Tibial nerve (tissue), 4 donors: ENCODE measurements at regions not wholly inside any gene's neighbourhood (a gene's known extent, or its start where the extent isn't known, plus 50 kb on each side); places are given as distances from the start of the nearest gene placed in this dataset.
"Not testable (repeated sequence)": the region's sequence is repeated elsewhere in the genome, so short reads cannot be mapped to it uniquely, and the experiment has no call there.

Source experiments
- DNase-seq, 2 donors: peaks; one replicate each; pipeline ENCODE4 v3.0.0-alpha.2; 2019; ENCODE audit warnings: low spot score in 2 of 2
- H3K27ac ChIP-seq, 4 donors: fragments of 200-600 bp; sonication (generic) in 3 of 4; one replicate each; pipeline ENCODE4 v1.5.1; 2017 to 2019; ENCODE audit warnings: mild to moderate bottlenecking in 1 of 4
- H3K27me3 ChIP-seq, 2 donors: fragments of 200-600 bp; sonication (generic) in 1 of 2; one replicate each; pipeline versions ENCODE4 v1.5.1 to v1.6.0; 2017 to 2019
- H3K36me3 ChIP-seq, 3 donors: fragments of 200-600 bp; sonication (generic); one replicate each; pipeline ENCODE4 v1.5.1; 2018 to 2019
- H3K4me1 ChIP-seq, 4 donors: fragments of 200-600 bp; sonication (generic) in 3 of 4; one replicate each; pipeline ENCODE4 v1.5.1; 2017 to 2019
- H3K4me3 ChIP-seq, 4 donors: fragments of 200-600 bp; sonication (generic) in 3 of 4; one replicate each; pipeline ENCODE4 v1.5.1; 2017 to 2019; ENCODE audit warnings: mild to moderate bottlenecking in 1 of 4, moderate library complexity in 1 of 4
- H3K9me3 ChIP-seq, 4 donors: fragments of 200-600 bp; sonication (generic) in 3 of 4; one replicate each; pipeline ENCODE4 v1.5.1; 2017 to 2019
- CTCF ChIP-seq, 5 experiments: fragments of 200-600 bp in 3 of 5; fragments of 450-650 bp in 2 of 5; sonication (generic) in 3 of 5; IDR thresholded peaks; one replicate each; pipeline ENCODE4 v1.5.1; 2016 to 2019; ENCODE audit warnings: antibody characterized with exemption in 5 of 5, mild to moderate bottlenecking in 3 of 5, moderate library complexity in 2 of 5
- EP300 ChIP-seq, 2 donors: sonication (generic); formaldehyde crosslinking; IDR thresholded peaks; one replicate each; pipeline ENCODE4 v1.6.1; 2017; ENCODE audit warnings: antibody characterized with exemption in 2 of 2, mild to moderate bottlenecking in 1 of 2
- POLR2A ChIP-seq, 2 donors: fragments of 450-650 bp; IDR thresholded peaks; one replicate each; pipeline ENCODE4 v1.6.1; 2017; ENCODE audit warnings: antibody characterized with exemption in 2 of 2, mild to moderate bottlenecking in 2 of 2, moderate library complexity in 2 of 2
- WGBS, 2 donors: methylation state at CpG; one replicate each; pipeline ENCODE4 v1.1.5; 2018; 5-methylcytosine and 5-hydroxymethylcytosine counted together

GRCh38 chr11:86873573-86874083 is 73.3 kb downstream of the PRSS23 start:
- Histone ChIP-seq H3K4me3 (no peak overlapping the region), H3K4me1 (peaks cover 0 to 12% (median 0%) of the 10 kb centered on the region in 4 donors), H3K27me3 (no peaks in the 10 kb centered on the region), H3K36me3 (peaks cover 0 to 1% (median 0%) of the 10 kb centered on the region in 3 donors), H3K27ac (no peak overlapping the region), H3K9me3 (no peaks in the 10 kb centered on the region)
- no peak for DNase-seq
- WGBS, 2 donors: 78 to 91% methylated on average over 2 of the region's 2 CpGs
- TF ChIP-seq POLR2A (IDR thresholded peaks at IDR 0.05) (no peak), CTCF (IDR thresholded peaks at IDR 0.05) (no peak), EP300 (IDR thresholded peaks at IDR 0.05) (no peak)

GRCh38 chr11:86874304-86875056 is 74.1 kb downstream of the PRSS23 start:
- Histone ChIP-seq H3K27ac (no peak overlapping the region), H3K4me1 (peaks cover 0 to 8% (median 0%) of the 10 kb centered on the region in 4 donors), H3K27me3 (no peaks in the 10 kb centered on the region), H3K9me3 (no peaks in the 10 kb centered on the region), H3K4me3 (no peak overlapping the region), H3K36me3 (peaks cover 0 to 4% (median 0%) of the 10 kb centered on the region in 3 donors)
- no peak for TF ChIP-seq POLR2A (IDR thresholded peaks at IDR 0.05)
- no peak for TF ChIP-seq CTCF (IDR thresholded peaks at IDR 0.05)
- TF ChIP-seq EP300 (IDR thresholded peaks at IDR 0.05): no peak
- WGBS, 2 donors: 84 to 87% methylated on average over 6 of the region's 6 CpGs
- DNase-seq: no peak

GRCh38 chr11:86876716-86877234 is 76.4 kb downstream of the PRSS23 start:
- no peaks in the 10 kb centered on the region for H3K9me3 ChIP-seq
- no peaks in the 10 kb centered on the region for H3K4me1 ChIP-seq
- no peak for DNase-seq
- peaks cover 0 to 4% (median 0%) of the 10 kb centered on the region in 3 donors for H3K36me3 ChIP-seq
- H3K27me3 ChIP-seq: no peaks in the 10 kb centered on the region
- TF ChIP-seq POLR2A (IDR thresholded peaks at IDR 0.05) (no peak), CTCF (IDR thresholded peaks at IDR 0.05) (no peak), EP300 (IDR thresholded peaks at IDR 0.05) (no peak)
- no peak overlapping the region for H3K27ac ChIP-seq
- WGBS, 2 donors: 86 to 88% methylated on average over 3 of the region's 3 CpGs
- no peak overlapping the region for H3K4me3 ChIP-seq

- Histone ChIP-seq H3K4me3 (no peak overlapping the region), H3K27ac (no peak overlapping the region), H3K4me1 (no peaks in the 10 kb centered on the region), H3K36me3 (peaks cover 0 to 4% (median 0%) of the 10 kb centered on the region in 3 donors), H3K9me3 (no peaks in the 10 kb centered on the region), H3K27me3 (no peaks in the 10 kb centered on the region)
- no peak for TF ChIP-seq CTCF (IDR thresholded peaks at IDR 0.05)
- no peak for TF ChIP-seq EP300 (IDR thresholded peaks at IDR 0.05)
- no peak for TF ChIP-seq POLR2A (IDR thresholded peaks at IDR 0.05)
- DNase-seq: no peak
Observed at GRCh38 chr11:86877503-86877902, 77.2 kb downstream of the PRSS23 start.

- H3K27me3 ChIP-seq, H3K9me3 ChIP-seq, H3K4me3 ChIP-seq, H3K27ac ChIP-seq, DNase-seq, H3K36me3 ChIP-seq, H3K4me1 ChIP-seq: not testable (repeated sequence)
- WGBS, 2 donors: 100% methylated on average over 5 of the region's 26 CpGs; no CpG with 5 or more reads in 1 of the 2 donors
Observed at GRCh38 chr11:86879241-86879640, 76.0 kb downstream of the FZD4 start.
